Neural crest cell (in vitro differentiated cells): ENCODE measurements at regions not wholly inside any gene's neighbourhood (a gene's known extent, or its start where the extent isn't known, plus 50 kb on each side); places are given as distances from the start of the nearest gene placed in this dataset.
A peak's percentile ranks its signal among the peaks of the same experiment; 100 is the strongest.

ENCODE experiments used
- DNase-seq: peaks from one replicate; pipeline ENCODE4 v3.0.0; 2021; ENCODE audit warnings: low read depth, mixed read lengths, low spot score
- H3K27ac Mint-ChIP-seq: one replicate; pipeline ENCODE4 v1.8.0; 2021; ENCODE audit warnings: mild to moderate bottlenecking, mixed read lengths; ENCODE audit not compliant: unreplicated experiment
- H3K27me3 Mint-ChIP-seq: 2 replicates; pipeline ENCODE4 v1.8.0; 2021; ENCODE audit warnings: low read depth, mild to moderate bottlenecking, mixed read lengths
- H3K36me3 Mint-ChIP-seq: 2 replicates; pipeline ENCODE4 v1.8.0; 2021; ENCODE audit warnings: low read depth, mild to moderate bottlenecking, mixed read lengths
- H3K4me1 Mint-ChIP-seq: 2 replicates; pipeline ENCODE4 v1.8.0; 2021; ENCODE audit warnings: mixed read lengths
- H3K4me3 Mint-ChIP-seq: one replicate; pipeline ENCODE4 v1.8.0; 2021; ENCODE audit warnings: mild to moderate bottlenecking, mixed read lengths
- H3K9me3 Mint-ChIP-seq: 2 replicates; pipeline ENCODE4 v1.8.0; 2021; ENCODE audit warnings: mixed read lengths
- CTCF ChIP-seq: fragments of 200-600 bp; sonication (generic); conservative IDR thresholded peaks from 2 replicates; pipeline ENCODE4 v1.5.0; 2021; ENCODE audit warnings: antibody characterized with exemption, mild to moderate bottlenecking

GRCh38 chr2:240347949-240348500 lies 87.4 kb upstream of the GPC1 start:
- Mint-ChIP-seq H3K9me3 (peaks cover 12% of the 10 kb centered on the region), H3K27me3 (no peaks in the 10 kb centered on the region), H3K4me1 (peaks cover 5% of the 10 kb centered on the region), H3K27ac (peak overlapping the region; percentile 27), H3K36me3 (peaks cover 4% of the 10 kb centered on the region), H3K4me3 (no peak overlapping the region)
- DNase-seq, result no peak
- TF ChIP-seq CTCF, result no peak

DNA sequence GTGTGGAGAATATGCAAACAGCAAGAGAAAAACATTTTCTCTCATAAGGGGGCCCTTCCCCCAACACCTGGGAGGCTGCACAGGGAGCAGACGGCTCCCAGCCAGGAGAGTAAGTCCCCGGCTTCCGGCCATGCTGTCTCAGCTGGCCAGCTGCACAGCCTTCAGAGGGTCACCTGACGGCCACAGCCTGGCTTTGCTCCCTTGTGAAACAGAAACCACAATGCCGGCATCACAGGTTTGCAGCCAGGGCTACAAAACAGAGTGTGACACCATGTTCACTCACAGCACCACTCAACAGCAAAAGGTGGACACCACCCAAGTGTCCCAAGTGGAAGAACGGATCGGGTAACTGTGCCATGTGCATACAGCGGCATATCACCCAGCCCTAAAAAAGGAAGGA lies 86.9 kb upstream of the GPC1 start:
- no peak for TF ChIP-seq CTCF
- H3K4me1 Mint-ChIP-seq, result peaks cover 5% of the 10 kb centered on the region
- no peaks in the 10 kb centered on the region for H3K27me3 Mint-ChIP-seq
- H3K27ac Mint-ChIP-seq, result peak overlapping the region; percentile 27
- H3K36me3 Mint-ChIP-seq, result peaks cover 1% of the 10 kb centered on the region
- DNase-seq, result no peak
- H3K4me3 Mint-ChIP-seq, result no peak overlapping the region
- peaks cover 8% of the 10 kb centered on the region for H3K9me3 Mint-ChIP-seq

GRCh38 chr2:240349133-240350005 lies 86.1 kb upstream of the GPC1 start:
- peaks cover 7% of the 10 kb centered on the region for H3K9me3 Mint-ChIP-seq

DNA sequence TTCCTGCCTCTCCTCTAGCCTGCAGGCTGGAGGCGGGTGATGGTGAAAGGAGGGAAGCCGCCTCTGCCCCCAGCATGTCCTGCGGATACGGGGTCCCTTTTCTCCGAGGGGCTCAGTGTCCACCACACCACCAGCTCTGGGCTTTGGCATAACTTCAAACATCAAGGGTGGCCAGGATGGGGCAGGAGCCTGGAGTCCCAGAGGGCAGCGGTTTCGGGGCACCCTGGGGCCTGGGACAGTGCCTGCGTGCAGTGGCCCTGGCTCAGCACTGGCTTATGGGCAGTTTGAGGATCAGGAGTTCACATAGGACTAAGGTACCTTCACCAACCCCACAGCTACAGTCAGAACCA lies 85.5 kb upstream of the GPC1 start:
- no peak overlapping the region for H3K4me3 Mint-ChIP-seq
- no peak for TF ChIP-seq CTCF
- no peaks in the 10 kb centered on the region for H3K27me3 Mint-ChIP-seq
- H3K27ac Mint-ChIP-seq, result no peak overlapping the region
- H3K9me3 Mint-ChIP-seq, result peaks cover 3% of the 10 kb centered on the region
- H3K4me1 Mint-ChIP-seq, result peaks cover 5% of the 10 kb centered on the region
- no peaks in the 10 kb centered on the region for H3K36me3 Mint-ChIP-seq
- no peak for DNase-seq

More at GRCh38 chr2:240349133-240350005, 86.1 kb upstream of the GPC1 start:
- DNase-seq, result no peak
- H3K27me3 Mint-ChIP-seq, result no peaks in the 10 kb centered on the region
- H3K4me3 Mint-ChIP-seq, result no peak overlapping the region
- no peak for TF ChIP-seq CTCF
- peaks cover 5% of the 10 kb centered on the region for H3K4me1 Mint-ChIP-seq
- H3K36me3 Mint-ChIP-seq, result no peaks in the 10 kb centered on the region
- H3K27ac Mint-ChIP-seq, result no peak overlapping the region

- Mint-ChIP-seq H3K36me3 (no peaks in the 10 kb centered on the region), H3K9me3 (no peaks in the 10 kb centered on the region), H3K27me3 (no peaks in the 10 kb centered on the region), H3K4me3 (no peak overlapping the region), H3K27ac (no peak overlapping the region), H3K4me1 (peaks cover 5% of the 10 kb centered on the region)
- DNase-seq, result no peak
- no peak for TF ChIP-seq CTCF
Observed at GRCh38 chr2:240350696-240351087, 84.8 kb upstream of the GPC1 start.
